ENCODE measurements at regions not wholly inside any gene's neighbourhood (a gene's known extent, or its start where the extent isn't known, plus 50 kb on each side); places are given as distances from the start of the nearest gene placed in this dataset.
A peak's percentile ranks its signal among the peaks of the same experiment; 100 is the strongest.

GRCh38 chr5:129217179-129217578 lies 122.6 kb downstream of the ISOC1 start:
- TF ChIP-seq, protein P1, sequence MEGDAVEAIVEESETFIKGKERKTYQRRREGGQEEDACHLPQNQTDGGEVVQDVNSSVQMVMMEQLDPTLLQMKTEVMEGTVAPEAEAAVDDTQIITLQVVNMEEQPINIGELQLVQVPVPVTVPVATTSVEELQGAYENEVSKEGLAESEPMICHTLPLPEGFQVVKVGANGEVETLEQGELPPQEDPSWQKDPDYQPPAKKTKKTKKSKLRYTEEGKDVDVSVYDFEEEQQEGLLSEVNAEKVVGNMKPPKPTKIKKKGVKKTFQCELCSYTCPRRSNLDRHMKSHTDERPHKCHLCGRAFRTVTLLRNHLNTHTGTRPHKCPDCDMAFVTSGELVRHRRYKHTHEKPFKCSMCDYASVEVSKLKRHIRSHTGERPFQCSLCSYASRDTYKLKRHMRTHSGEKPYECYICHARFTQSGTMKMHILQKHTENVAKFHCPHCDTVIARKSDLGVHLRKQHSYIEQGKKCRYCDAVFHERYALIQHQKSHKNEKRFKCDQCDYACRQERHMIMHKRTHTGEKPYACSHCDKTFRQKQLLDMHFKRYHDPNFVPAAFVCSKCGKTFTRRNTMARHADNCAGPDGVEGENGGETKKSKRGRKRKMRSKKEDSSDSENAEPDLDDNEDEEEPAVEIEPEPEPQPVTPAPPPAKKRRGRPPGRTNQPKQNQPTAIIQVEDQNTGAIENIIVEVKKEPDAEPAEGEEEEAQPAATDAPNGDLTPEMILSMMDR (IDR thresholded peaks at IDR 0.05) = no peak
- H3K9me3 ChIP-seq = peaks cover 0 to 40% of the 10 kb centered on the region in 2 donors
- H3K27ac ChIP-seq = no peak overlapping the region
- no peaks in the 10 kb centered on the region for H3K4me1 ChIP-seq
- intact Hi-C loops (cut with DNase I) = no loop called here
- H3K27me3 ChIP-seq = no peaks in the 10 kb centered on the region
- DNase-seq (no peak), ATAC-seq (no peak)
- H3K4me3 ChIP-seq = no peak overlapping the region
- H3K36me3 ChIP-seq = no peaks in the 10 kb centered on the region

DNA sequence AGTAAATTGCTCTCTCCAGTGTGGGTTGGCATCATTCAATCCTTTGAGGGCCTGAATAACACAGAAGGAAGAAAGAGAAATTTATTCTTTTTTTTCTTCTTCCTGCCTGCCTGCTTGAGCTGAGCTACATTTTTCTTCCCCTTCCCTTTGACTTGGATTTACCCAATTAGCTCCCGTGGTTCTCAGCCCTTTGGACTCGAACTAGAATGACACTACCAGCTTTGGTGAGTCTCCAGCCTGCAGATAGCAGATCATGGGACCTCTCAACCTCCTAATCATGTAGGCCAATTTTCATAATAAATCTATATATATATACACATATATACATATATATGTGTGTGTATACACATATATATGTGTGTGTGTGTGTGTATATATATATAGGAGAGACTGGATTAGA lies 128.6 kb downstream of the ISOC1 start:
- H3K9me3 ChIP-seq = no peaks in the 10 kb centered on the region
- no peaks in the 10 kb centered on the region for H3K4me1 ChIP-seq
- H3K27me3 ChIP-seq = no peaks in the 10 kb centered on the region
- no peak overlapping the region for H3K27ac ChIP-seq
- H3K4me3 ChIP-seq = no peak overlapping the region
- no peaks in the 10 kb centered on the region for H3K36me3 ChIP-seq
- DNase-seq (no peak), ATAC-seq (no peak)
- intact Hi-C loops (cut with DNase I) = no loop called here
- TF ChIP-seq, protein P1 (IDR thresholded peaks at IDR 0.05) = no peak

GRCh38 chr5:129228577-129228976 lies 134.0 kb downstream of the ISOC1 start:
- no peak overlapping the region for H3K27ac ChIP-seq
- no peaks in the 10 kb centered on the region for H3K36me3 ChIP-seq
- ATAC-seq (no peak), DNase-seq (no peak)
- intact Hi-C loops (cut with DNase I) = no loop called here
- H3K27me3 ChIP-seq = no peaks in the 10 kb centered on the region
- TF ChIP-seq, protein P1 (IDR thresholded peaks at IDR 0.05) = no peak
- peaks cover 0 to 11% of the 10 kb centered on the region in 2 donors for H3K9me3 ChIP-seq
- H3K4me3 ChIP-seq = no peak overlapping the region
- no peaks in the 10 kb centered on the region for H3K4me1 ChIP-seq

GRCh38 chr5:129241755-129242154 lies 147.2 kb downstream of the ISOC1 start:
- no peaks in the 10 kb centered on the region for H3K36me3 ChIP-seq
- intact Hi-C loops (cut with DNase I) = no loop called here
- TF ChIP-seq, protein P1 (IDR thresholded peaks at IDR 0.05) = no peak
- no peaks in the 10 kb centered on the region for H3K4me1 ChIP-seq
- no peak overlapping the region for H3K27ac ChIP-seq
- no peaks in the 10 kb centered on the region for H3K27me3 ChIP-seq
- DNase-seq (no peak), ATAC-seq (no peak)
- peaks cover 0 to 5% of the 10 kb centered on the region in 2 donors for H3K9me3 ChIP-seq
- H3K4me3 ChIP-seq = no peak overlapping the region

GRCh38 chr5:129243039-129243438 lies 148.5 kb downstream of the ISOC1 start:
- Histone ChIP-seq H3K9me3 (peaks cover 0 to 2% of the 10 kb centered on the region in 2 donors), H3K4me1 (no peaks in the 10 kb centered on the region), H3K27ac (no peak overlapping the region), H3K36me3 (no peaks in the 10 kb centered on the region), H3K4me3 (no peak overlapping the region), H3K27me3 (no peaks in the 10 kb centered on the region)
- intact Hi-C loops (cut with DNase I) = no loop called here
- TF ChIP-seq, protein P1 (IDR thresholded peaks at IDR 0.05) = no peak
- no peak for ATAC-seq
- peak in 1 of 4 donors; percentile 25 for DNase-seq
